D721Med (cell line): ENCODE measurements at regions not wholly inside any gene's neighbourhood (a gene's known extent, or its start where the extent isn't known, plus 50 kb on each side); places are given as distances from the start of the nearest gene placed in this dataset.

ENCODE experiments used
- DNase-seq: peaks from one replicate; pipeline ENCODE4 v3.0.0; 2011; ENCODE audit warnings: low spot score; ENCODE audit not compliant: insufficient read length
- FAIRE-seq: peaks from 2 replicates; lab custom pipeline; 2011; peaks lifted over from hg19 to GRCh38; lab: Jason Lieb, UNC
- TF ChIP-seq, protein P1 (sequence below): IDR thresholded peaks from 2 replicates; pipeline ENCODE4 v1.5.1; 2012; ENCODE audit warnings: mild to moderate bottlenecking, control low read depth; ENCODE audit not compliant: insufficient read depth; ENCODE audit errors: missing control alignments

DNA sequence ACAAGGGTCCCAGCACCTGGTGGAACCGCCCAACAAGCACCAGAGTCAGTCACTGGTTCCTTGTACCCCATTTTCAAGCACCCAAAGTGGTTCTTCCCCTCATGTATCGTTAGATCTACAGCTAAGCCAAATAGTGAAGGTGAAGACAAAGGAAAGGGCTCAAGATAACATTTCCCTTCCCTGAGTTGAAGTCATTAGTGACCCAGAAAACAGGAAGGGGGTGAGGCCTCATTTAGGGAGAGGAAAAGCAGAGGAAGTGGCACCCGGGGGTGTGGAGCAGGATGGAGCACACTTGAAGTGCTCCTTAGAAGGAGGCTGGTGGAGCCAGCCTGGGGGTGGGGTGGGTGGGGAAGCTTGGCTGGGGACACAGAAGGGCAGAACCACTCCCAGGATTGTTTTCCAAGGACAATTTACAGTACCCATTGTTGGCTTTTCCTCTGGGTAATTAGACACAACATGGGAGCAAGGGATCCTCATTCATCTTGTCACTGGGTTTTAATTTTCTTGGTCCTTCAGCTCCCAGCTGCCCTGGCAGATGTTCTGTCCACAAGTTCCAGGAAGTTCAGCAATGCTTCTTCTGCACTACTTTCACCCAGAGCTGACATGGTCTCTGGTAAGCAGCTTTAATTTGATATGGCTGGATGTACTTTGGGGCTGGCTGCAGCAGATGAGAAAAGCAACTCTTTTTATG, 73.3 kb upstream of the CD93 start:
- no peak for DNase-seq
- TF ChIP-seq, protein P1, sequence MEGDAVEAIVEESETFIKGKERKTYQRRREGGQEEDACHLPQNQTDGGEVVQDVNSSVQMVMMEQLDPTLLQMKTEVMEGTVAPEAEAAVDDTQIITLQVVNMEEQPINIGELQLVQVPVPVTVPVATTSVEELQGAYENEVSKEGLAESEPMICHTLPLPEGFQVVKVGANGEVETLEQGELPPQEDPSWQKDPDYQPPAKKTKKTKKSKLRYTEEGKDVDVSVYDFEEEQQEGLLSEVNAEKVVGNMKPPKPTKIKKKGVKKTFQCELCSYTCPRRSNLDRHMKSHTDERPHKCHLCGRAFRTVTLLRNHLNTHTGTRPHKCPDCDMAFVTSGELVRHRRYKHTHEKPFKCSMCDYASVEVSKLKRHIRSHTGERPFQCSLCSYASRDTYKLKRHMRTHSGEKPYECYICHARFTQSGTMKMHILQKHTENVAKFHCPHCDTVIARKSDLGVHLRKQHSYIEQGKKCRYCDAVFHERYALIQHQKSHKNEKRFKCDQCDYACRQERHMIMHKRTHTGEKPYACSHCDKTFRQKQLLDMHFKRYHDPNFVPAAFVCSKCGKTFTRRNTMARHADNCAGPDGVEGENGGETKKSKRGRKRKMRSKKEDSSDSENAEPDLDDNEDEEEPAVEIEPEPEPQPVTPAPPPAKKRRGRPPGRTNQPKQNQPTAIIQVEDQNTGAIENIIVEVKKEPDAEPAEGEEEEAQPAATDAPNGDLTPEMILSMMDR = no peak
- no peak for FAIRE-seq

DNA sequence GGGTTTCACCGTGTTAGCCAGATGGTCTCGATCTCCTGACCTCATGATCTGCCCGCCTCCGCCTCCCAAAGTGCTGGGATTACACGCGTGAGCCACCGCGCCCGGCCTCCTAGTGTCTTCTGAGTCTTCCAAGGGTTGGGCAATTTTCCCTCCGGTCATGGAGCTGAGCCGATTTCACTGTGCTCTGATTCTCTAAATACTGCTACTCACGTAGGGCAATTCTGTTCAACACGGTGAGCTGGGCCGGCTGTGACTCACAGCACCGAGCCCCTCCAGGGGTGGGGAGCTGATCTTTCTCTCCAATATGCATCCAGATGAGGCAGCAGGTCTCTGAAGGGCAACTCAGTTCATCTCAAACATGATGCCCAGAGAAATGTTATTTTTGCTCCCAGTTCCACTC, 71.6 kb upstream of the CD93 start:
- no peak for DNase-seq
- FAIRE-seq = no peak
- TF ChIP-seq, protein P1 = no peak

GRCh38 chr20:23156842-23157423, 70.8 kb upstream of the CD93 start:
- DNase-seq (no peak), FAIRE-seq (no peak)
- TF ChIP-seq, protein P1 = no peak

- TF ChIP-seq, protein P1 = no peak
- DNase-seq (no peak), FAIRE-seq (no peak)
Measured at GRCh38 chr20:23156170-23156841, 70.2 kb upstream of the CD93 start.

DNA sequence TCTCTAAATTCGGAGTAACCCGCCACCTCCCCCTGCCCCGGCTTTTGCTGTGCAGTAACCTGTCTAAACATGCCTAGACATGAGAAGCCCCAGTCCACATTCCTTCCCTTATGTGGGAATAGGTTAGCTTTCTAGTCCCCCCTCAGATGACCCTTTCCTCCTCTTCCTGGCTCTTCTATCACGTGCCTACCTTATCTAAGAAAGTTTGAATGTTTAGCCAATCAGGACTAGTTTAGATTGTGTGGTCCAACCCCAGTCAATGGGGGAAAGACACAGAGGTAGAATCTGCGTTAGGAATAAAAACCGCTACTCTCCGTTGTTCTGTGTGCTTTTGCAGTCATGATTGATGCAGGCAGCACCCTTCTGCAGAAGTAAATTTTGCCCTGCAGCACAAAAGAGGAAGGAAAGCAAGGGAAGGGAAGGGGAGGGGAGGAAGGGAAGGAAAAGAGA, 69.0 kb upstream of the CD93 start:
- DNase-seq = no peak
- TF ChIP-seq, protein P1 = no peak
- no peak for FAIRE-seq

- DNase-seq = no peak
- TF ChIP-seq, protein P1 = no peak
- FAIRE-seq = no peak
Measured at GRCh38 chr20:23153696-23154341, 67.7 kb upstream of the CD93 start.
